HG03442 (cell line): ENCODE measurements at regions not wholly inside any gene's neighbourhood (a gene's known extent, or its start where the extent isn't known, plus 50 kb on each side); places are given as distances from the start of the nearest gene placed in this dataset.

Experiments used
- ATAC-seq: cut with Tn5 transposase; IDR thresholded peaks from one replicate; pipeline ENCODE4 v1.9.1; 2021; ENCODE audit warnings: mild to moderate bottlenecking, moderate library complexity; ENCODE audit not compliant: unreplicated experiment

DNA sequence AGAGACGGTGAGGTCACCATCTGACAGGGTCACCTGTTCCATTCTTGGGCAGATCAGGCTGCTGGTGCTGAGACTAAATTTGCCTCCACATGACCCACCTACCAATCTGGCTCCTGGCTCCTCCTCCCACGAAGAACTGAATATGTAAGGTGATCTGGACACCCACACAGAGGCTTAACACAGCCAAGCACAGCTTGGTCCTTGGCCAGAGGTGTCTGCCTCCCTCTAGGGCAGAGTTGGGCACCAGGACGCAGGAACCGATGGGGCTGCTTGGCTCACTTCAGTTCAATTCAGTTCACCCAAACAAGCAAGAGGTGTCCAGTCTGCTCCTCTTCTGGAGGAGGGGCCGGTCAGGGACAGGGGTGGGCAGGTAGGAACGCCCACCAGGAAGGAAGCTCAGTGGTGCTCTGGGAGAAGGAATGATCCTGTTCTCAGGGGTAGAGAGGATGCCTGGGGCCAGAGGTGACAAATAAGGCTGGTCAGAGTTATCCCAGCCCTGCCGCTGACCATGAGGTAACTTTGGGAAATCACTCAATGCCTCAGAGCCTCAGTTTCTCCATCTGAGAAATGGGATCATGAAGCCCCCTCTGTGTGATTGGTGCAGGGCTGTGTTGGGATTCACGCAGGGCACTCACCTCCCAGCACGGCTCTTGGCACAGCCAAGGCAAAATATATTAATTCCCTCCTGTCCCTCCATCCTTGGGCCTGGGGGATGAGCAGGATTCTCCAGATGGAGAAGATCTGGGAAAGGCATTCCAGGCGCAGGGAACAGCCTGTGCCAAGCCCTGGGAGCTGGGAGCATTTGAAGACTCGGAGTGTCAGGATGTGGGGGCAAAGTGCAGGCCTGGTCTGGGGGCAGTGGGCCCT is 284.5 kb downstream of the PTPRU start:
- no peak for ATAC-seq

DNA sequence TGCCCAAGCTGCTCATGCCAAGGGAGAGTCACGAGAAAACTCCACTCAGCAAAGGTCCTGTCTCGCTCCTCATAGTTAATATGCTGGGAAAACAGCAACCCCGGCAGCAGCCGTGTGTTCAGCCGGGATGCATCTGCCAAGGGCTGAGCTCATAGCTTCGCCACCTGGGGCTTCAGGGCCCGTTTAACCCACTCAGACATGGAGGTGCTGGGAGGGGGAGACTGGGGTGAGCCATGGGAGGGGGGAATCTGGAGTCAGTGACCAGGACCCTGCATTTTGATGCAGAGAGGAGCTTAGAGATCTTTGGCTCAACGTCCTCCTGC is 283.4 kb downstream of the PTPRU start:
- ATAC-seq, result no peak

DNA sequence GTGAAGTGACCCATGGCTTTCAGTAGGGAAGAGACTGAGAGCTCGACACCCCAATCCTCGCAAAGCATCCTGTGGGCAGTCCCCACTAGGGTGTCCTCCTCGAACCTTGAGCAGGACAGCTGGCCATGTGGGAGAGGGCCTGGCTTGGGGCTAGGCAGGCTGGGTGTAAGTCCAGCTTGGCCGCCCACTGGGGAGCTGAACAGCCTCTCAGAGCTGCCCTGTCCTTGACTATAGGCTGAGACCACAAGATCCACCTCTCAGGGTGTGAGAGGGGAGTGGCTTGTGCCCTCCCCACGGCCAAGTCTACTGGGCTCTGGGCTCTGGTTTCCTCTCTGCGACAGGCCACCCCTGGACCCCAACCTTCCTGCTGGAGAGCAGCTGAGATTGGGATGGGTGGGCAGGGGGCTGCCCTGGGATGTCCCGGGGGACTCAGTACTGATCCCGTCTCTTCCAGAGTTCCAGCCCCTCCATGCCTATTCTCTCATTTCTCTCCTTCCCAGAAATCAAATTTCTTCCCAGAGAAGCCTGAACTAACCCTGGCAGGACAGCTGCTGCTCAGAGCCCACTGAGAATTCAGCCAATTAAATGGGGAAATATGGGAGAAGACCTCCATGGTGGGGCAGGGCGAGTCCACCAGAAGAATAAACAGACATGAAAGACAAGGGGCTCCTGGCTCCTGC is 282.9 kb downstream of the PTPRU start:
- no peak for ATAC-seq

DNA sequence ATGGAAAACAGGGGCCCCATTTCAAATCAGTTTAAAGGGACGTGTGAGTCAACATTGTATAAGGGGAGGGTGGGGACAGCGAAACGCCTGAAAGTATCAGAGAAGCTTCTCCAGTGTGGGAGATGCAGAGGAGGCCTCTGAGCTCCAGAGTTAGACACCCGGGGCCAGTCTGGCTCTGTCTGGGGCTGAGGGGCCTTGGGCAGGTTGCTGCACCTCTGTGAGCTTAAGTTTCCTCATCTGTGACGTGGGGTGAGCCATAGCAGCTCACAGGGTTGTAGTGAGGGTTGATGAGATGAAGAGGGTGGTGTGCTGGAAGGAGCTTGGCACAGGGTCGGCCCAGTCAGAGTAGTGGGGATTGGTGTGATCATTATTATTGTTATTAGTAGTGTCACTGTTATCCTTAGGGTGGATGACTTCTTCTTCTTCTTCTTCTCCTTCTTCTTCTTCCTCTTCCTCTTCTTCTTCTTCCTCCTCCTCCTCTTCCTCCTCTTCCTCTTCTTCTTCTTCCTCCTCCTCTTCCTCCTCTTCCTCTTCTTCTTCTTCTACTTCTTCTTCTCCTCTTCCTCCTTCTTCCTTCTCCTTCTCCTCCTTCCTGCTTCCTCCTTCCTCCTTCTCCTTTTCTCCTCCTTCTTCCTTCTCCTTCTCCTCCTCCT is 282.0 kb downstream of the PTPRU start:
- ATAC-seq, result no peak

- no peak for ATAC-seq
These were observed 281.1 kb downstream of the PTPRU start for GRCh38 chr1:29517251-29518086.

GRCh38 chr1:29516063-29516820 is 279.9 kb downstream of the PTPRU start:
- no peak for ATAC-seq

GRCh38 chr1:29515170-29515955 is 279.0 kb downstream of the PTPRU start:
- ATAC-seq, result no peak

- no peak for ATAC-seq
These were observed 278.2 kb downstream of the PTPRU start for GRCh38 chr1:29514361-29515169.

DNA sequence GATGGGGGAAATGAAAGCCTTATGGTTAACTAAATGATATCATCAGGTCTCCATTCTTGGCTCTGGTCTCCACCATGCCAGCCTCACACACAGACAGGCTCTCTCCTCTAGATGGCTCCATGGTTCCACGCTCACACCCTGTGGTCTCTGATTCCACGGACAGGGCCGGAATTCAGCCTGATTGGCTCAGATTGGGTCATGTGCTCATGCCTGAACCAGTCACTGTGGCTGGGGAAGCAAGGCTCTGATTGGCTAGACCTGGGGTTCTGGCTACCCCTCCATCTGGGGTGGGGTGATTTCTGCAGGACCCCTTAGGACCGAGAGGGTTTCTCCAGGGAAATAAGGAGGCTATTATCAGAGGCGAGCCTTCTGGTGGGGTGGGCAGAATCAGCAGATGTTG is 277.0 kb downstream of the PTPRU start:
- no peak for ATAC-seq

DNA sequence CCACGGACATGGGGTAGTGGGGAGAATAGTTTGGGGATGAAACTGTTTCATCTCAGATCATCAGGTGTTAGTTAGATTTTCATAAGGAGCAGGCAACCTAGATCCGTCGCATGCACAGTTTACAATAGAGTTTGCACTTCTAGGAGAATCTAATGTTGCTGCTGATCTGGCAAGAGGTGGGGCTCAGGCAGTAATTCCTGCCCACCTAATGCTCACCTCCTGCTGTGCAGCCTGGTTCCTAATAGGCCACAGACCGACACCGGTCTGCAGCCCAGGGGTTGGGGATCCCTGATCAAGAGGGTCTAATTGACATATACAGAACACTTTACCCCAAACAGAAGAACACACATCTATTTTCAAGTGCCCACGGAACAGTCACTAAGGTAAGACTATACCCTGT is 275.1 kb downstream of the PTPRU start:
- no peak for ATAC-seq

DNA sequence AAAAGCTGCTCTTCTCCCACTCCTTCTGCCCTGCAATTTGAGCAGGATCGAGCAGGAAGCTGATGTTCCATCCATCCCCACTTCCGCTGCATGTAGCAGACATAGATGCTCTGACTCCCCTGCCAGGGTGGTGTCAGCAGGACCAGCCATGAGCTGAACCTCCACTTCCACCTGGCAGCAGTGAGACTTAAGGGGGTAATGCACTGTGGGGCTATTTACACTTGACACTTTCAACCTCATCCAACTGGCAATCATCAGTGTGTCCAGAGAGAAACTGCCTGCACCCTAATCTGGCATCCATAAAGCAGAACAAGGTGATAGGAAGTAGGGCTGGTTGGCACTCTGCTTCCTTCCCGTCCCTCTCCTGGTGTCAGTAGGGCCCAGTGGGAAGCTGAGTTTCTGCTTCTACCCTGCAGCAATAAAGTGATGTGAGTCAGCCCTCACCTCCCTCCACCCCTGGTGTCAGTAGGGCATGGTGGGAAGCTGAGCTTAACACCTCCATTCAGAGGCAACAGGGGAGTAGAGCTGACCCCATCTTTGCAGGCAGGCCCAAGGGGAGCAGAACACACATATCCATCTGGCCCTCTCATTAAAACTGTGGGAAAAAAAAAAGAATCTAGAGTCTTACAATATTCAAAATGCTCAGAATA is 272.3 kb downstream of the PTPRU start:
- no peak for ATAC-seq

DNA sequence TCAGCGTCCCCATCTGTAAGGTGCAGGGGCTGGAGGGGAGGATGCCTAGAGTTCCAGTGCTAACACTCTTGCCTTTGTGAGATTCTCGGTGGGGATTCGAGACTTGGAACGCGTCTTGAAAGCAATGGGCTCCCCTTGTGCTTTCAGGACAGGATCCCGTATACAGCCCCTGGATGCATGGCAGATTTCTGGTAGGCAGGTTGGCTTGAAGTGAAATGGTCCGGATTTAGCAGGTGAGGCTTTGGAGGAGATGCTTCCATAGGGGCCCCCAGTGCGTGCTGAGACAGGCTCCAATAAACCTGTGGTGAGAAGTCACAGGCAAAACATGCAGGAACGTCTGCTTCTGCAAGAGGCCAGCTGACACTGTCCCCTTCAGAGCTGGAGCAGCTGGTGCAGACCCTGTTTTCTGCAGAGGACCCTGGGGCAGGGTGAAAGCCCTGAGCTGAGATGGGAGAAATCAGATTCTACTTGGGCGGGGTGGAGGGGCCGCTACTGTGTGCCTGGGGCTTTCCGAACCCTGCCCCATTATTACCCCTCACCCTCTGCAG is 270.4 kb downstream of the PTPRU start:
- no peak for ATAC-seq

DNA sequence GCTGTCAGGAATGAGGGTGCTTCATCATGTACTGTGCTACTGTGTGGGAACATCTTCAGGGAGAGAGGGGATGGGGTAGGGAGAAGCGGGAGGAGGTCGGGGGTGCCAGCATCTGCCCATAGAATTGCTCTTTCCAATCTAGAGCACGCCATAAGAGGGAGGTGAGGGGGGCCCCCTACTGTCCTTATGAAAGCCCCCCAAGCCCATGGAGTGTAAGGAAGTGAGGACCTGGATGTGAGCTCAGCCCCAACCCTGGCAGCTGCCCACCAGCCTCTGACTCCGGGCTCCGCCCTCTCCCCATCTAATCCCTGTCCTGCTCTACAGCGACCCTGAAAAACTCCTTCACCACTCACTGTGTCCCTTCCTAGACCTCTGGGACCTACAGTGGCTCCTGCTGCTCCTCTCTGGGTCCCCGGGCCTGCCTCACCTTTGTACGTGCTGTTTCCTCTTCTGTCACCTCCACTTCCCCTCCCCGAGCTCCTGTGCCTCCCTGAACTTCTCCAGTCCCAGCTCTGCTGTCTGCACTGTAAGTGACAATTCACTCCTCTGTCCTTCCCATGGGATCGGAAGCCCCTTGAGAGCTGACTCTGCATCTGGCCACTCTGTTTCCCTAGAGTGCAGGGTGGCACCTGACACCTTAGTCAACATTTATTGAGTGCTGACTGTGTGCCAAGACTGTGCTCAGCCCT is 269.4 kb downstream of the PTPRU start:
- ATAC-seq, result no peak

DNA sequence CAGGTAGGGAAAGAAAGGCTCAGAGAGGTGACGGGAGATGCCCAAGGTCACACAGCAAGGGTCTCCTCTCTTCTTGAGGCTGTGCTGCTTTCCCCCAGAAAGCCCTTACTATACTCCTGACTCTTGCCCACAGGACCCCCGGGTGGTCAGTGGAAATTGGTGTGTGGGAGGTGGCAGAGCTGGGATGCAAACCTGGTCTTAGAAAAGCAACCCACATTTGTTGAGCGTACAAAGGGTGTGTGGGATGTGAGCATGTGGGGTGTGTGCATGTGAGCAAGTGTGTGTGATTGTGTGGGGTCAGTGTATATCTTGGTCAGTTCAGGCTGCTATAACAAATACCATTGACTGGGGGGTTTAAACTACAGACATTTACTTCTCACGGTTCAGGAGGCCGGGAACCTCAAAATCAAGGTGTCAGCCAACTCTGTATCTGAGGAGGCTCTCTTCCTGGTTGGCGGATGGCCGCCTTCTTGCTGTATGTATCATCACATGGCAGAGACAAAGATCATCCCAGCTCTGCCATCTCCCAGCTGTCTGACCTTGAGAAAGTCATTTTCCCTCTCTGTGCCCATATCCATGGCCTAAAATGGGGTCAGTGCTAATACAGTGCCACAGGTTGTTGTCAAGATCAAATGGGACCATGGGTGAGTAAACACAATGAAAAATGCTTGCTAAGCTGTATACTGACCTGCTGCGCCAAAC is 268.5 kb downstream of the PTPRU start:
- ATAC-seq, result no peak

DNA sequence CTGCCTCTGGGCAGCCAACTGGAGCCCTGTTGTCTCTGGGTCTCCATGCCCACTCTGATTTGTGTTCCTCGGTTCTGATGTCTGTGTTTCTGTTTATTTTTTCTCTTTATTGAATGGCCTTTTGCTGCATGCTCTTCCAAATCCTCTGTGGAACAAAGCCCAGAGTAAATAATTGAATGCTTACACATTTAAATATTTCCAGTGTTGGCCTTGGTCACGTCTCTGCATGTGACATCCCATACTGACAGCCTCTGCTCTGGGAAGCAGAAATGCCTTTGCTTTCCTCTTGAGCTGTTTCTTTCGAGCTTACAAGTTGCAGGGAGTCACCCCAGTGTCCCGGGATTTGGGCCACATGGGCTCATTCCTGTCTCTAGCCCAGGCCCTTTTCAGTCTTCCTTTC is 267.9 kb downstream of the PTPRU start:
- no peak for ATAC-seq

- no peak for ATAC-seq
These were observed 266.9 kb downstream of the PTPRU start for GRCh38 chr1:29502911-29503840.
